Muscle of leg (tissue), 3 donors: ENCODE measurements at regions not wholly inside any gene's neighbourhood (a gene's known extent, or its start where the extent isn't known, plus 50 kb on each side); places are given as distances from the start of the nearest gene placed in this dataset.
"Not testable (repeated sequence)": the region's sequence is repeated elsewhere in the genome, so short reads cannot be mapped to it uniquely, and the experiment has no call there.

Experiments used
- DNase-seq: peaks from one replicate; pipeline ENCODE4 v3.0.0; 2013
- H3K27ac ChIP-seq: one replicate; pipeline ENCODE4 v1.5.1; 2013; ENCODE audit warnings: mild to moderate bottlenecking, low read length, control low read depth
- H3K27me3 ChIP-seq: one replicate; pipeline ENCODE4 v1.6.1; 2013; ENCODE audit warnings: low read length; ENCODE audit not compliant: control insufficient read depth, insufficient read depth
- H3K36me3 ChIP-seq: one replicate; pipeline ENCODE4 v1.6.1; 2013; ENCODE audit warnings: low read length; ENCODE audit not compliant: control insufficient read depth, insufficient read depth
- H3K4me1 ChIP-seq: one replicate; pipeline ENCODE4 v1.6.1; 2013; ENCODE audit warnings: low read length; ENCODE audit not compliant: control insufficient read depth, insufficient read depth
- H3K4me3 ChIP-seq: one replicate; pipeline ENCODE4 v1.5.1; 2013; ENCODE audit warnings: low read length, control low read depth
- H3K9me3 ChIP-seq: replicated peaks from 2 replicates; pipeline ENCODE4 v1.6.1; 2013; ENCODE audit warnings: low read depth, low read length; ENCODE audit not compliant: control insufficient read depth
- WGBS: methylation state at CpG from one replicate; pipeline ENCODE4 v1.1.5; 2013; ENCODE audit warnings: missing lambda C conversion rate; ENCODE audit not compliant: insufficient coverage; 5-methylcytosine and 5-hydroxymethylcytosine counted together

GRCh38 chr15:38797506-38797905, 232.9 kb upstream of the RASGRP1 start:
- DNase-seq, H3K27me3 ChIP-seq, H3K4me3 ChIP-seq, H3K36me3 ChIP-seq, H3K4me1 ChIP-seq, H3K27ac ChIP-seq, H3K9me3 ChIP-seq: not testable (repeated sequence)
- WGBS: 75% methylated on average over 1 of the region's 4 CpGs

- not testable (repeated sequence) for H3K27ac ChIP-seq, H3K27me3 ChIP-seq, H3K9me3 ChIP-seq, H3K36me3 ChIP-seq, H3K4me3 ChIP-seq, DNase-seq, H3K4me1 ChIP-seq
- no CpG with 5 or more reads among the region's 5 CpGs for WGBS
Observed at GRCh38 chr15:38799202-38799601, 234.6 kb upstream of the RASGRP1 start.

- H3K9me3 ChIP-seq: no peaks in the 10 kb centered on the region
- H3K4me1 ChIP-seq: no peaks in the 10 kb centered on the region
- no peak overlapping the region for H3K27ac ChIP-seq
- no peak for DNase-seq
- H3K36me3 ChIP-seq: no peaks in the 10 kb centered on the region
- H3K27me3 ChIP-seq: no peaks in the 10 kb centered on the region
- no peak overlapping the region for H3K4me3 ChIP-seq
Observed at GRCh38 chr15:38809621-38810020, 245.0 kb upstream of the RASGRP1 start.

GRCh38 chr15:38810686-38811085, 246.1 kb upstream of the RASGRP1 start:
- DNase-seq: no peak
- WGBS: no CpG with 5 or more reads among the region's 2 CpGs
- H3K36me3 ChIP-seq: no peaks in the 10 kb centered on the region
- no peaks in the 10 kb centered on the region for H3K27me3 ChIP-seq
- no peak overlapping the region for H3K4me3 ChIP-seq
- no peaks in the 10 kb centered on the region for H3K9me3 ChIP-seq
- no peak overlapping the region for H3K27ac ChIP-seq
- H3K4me1 ChIP-seq: no peaks in the 10 kb centered on the region

GRCh38 chr15:38814254-38814653, 249.6 kb upstream of the RASGRP1 start:
- not testable (repeated sequence) for H3K27ac ChIP-seq, H3K9me3 ChIP-seq, H3K4me3 ChIP-seq, H3K27me3 ChIP-seq, H3K36me3 ChIP-seq, DNase-seq, H3K4me1 ChIP-seq
- WGBS: no CpG with 5 or more reads among the region's 1 CpG

GRCh38 chr15:38814891-38815290, 250.3 kb upstream of the RASGRP1 start:
- Histone ChIP-seq H3K27me3 (peaks cover 4% of the 10 kb centered on the region), H3K27ac (no peak overlapping the region), H3K4me1 (peaks cover 9% of the 10 kb centered on the region), H3K4me3 (no peak overlapping the region), H3K36me3 (no peaks in the 10 kb centered on the region), H3K9me3 (no peaks in the 10 kb centered on the region)
- DNase-seq: no peak
- no CpG with 5 or more reads among the region's 1 CpG for WGBS

- Histone ChIP-seq H3K9me3 (no peaks in the 10 kb centered on the region), H3K4me3 (no peak overlapping the region), H3K36me3 (no peaks in the 10 kb centered on the region), H3K27me3 (peaks cover 4% of the 10 kb centered on the region), H3K27ac (no peak overlapping the region), H3K4me1 (peaks cover 9% of the 10 kb centered on the region)
- peak; percentile 75 for DNase-seq
- 13% methylated on average over 6 of the region's 12 CpGs for WGBS
Observed at GRCh38 chr15:38817427-38818156, 253.0 kb upstream of the RASGRP1 start.

GRCh38 chr15:38818157-38818790, 253.7 kb upstream of the RASGRP1 start:
- Histone ChIP-seq H3K27me3 (peaks cover 4% of the 10 kb centered on the region), H3K4me1 (peaks cover 9% of the 10 kb centered on the region)

GRCh38 chr15:38819387-38819950, 254.9 kb upstream of the RASGRP1 start:
- H3K36me3 ChIP-seq: no peaks in the 10 kb centered on the region
- no peaks in the 10 kb centered on the region for H3K9me3 ChIP-seq
- peaks cover 9% of the 10 kb centered on the region for H3K4me1 ChIP-seq
- no peak overlapping the region for H3K27ac ChIP-seq
- no peak overlapping the region for H3K4me3 ChIP-seq
- DNase-seq: no peak
- WGBS: 76% methylated on average over 3 of the region's 8 CpGs
- H3K27me3 ChIP-seq: peaks cover 4% of the 10 kb centered on the region

More at GRCh38 chr15:38818157-38818790, 253.7 kb upstream of the RASGRP1 start:
- Histone ChIP-seq H3K36me3 (no peaks in the 10 kb centered on the region), H3K4me3 (no peak overlapping the region), H3K27ac (peak overlapping the region; percentile 13), H3K9me3 (no peaks in the 10 kb centered on the region)
- 70% methylated on average over 6 of the region's 9 CpGs for WGBS
- DNase-seq: no peak

GRCh38 chr15:38823263-38823662, 258.6 kb upstream of the RASGRP1 start:
- Histone ChIP-seq H3K36me3 (no peaks in the 10 kb centered on the region), H3K4me3 (no peak overlapping the region), H3K9me3 (no peaks in the 10 kb centered on the region), H3K4me1 (peaks cover 2% of the 10 kb centered on the region), H3K27ac (no peak overlapping the region), H3K27me3 (peaks cover 6% of the 10 kb centered on the region)
- no peak for DNase-seq
- 73% methylated on average over 3 of the region's 3 CpGs for WGBS
